NCI-H82 treated with DMSO at 0.1 percent for 48 hours (cell line): ENCODE measurements at regions not wholly inside any gene's neighbourhood (a gene's known extent, or its start where the extent isn't known, plus 50 kb on each side); places are given as distances from the start of the nearest gene placed in this dataset.
A peak's percentile ranks its signal among the peaks of the same experiment; 100 is the strongest.

Experiments
- DNase-seq: peaks from one replicate; lab custom pipeline; 2025; ENCODE audit not compliant: unreplicated experiment; lab: John Stamatoyannopoulos, UW

DNA sequence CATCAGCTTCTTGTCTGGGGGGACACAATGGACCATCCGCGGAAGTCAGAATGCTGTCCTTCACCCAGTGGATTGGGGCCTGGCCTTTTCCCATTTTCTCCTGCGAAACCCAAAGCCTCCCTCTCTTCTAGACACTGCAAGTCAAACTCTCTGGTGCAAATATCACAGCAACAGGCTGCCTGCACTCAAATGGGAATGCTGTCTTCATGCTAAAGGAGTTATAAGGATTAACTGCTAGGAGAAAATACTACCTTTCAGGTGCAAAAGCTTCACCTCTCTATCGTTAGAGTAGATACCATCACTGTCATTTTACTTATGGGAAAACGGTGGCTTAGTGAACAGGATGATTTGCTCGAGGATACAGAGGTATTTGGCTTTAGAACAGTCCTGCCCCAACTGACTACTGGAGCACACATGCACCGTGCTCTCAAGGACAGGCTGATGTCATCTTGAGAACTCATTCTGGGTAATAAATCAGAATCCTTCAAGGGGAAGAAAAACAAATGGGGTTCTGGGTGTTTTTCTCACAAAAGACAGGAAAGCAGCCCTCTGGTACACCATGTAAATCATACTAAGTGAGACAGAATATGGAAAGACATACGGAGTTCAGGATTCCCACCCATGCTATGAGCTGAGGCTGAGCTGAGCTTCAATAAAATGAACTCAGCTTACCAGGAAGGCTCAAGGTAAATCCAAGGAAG, 100.9 kb downstream of the SAMD9 start:
- DNase-seq, result no peak

DNA sequence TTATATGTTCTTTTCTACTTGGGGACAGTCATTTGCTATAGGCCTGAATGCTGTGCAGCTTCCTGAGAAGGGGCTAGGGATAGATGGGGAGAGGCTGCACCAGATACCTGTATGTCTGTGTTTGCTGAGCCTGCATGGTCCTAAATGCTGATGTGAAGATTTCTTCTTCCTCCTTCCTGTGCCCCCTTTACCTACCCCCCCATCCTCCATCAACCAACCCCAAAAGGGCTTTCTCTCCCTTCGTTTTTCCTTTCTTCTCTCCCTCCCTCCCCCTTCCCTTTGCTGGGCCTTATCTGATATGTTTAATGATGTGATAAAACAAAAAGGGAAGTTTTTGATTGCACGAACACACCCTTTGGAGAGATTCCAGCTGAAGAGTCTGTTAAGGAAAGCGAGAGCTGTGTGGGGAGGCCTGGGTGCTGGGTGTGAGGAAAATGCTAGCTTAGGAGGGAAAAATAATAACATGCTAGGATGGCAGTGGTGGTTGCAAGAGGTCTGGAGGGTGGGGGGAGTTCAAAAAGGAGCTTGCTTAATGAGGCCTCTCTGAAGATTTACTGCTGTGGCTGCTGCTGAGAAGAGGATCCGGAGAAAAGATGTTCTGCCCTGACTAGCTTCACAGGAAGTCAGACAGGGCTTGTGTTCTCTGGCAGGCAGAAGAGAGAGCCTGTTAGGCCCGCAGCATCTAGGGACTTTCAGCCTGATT, 101.8 kb downstream of the SAMD9 start:
- DNase-seq, result peak; percentile 17

- DNase-seq, result no peak
These were observed 102.5 kb downstream of the SAMD9 start for GRCh38 chr7:93015101-93015778.

GRCh38 chr7:93014410-93014809, 103.4 kb downstream of the SAMD9 start:
- DNase-seq, result peak; percentile 67

DNA sequence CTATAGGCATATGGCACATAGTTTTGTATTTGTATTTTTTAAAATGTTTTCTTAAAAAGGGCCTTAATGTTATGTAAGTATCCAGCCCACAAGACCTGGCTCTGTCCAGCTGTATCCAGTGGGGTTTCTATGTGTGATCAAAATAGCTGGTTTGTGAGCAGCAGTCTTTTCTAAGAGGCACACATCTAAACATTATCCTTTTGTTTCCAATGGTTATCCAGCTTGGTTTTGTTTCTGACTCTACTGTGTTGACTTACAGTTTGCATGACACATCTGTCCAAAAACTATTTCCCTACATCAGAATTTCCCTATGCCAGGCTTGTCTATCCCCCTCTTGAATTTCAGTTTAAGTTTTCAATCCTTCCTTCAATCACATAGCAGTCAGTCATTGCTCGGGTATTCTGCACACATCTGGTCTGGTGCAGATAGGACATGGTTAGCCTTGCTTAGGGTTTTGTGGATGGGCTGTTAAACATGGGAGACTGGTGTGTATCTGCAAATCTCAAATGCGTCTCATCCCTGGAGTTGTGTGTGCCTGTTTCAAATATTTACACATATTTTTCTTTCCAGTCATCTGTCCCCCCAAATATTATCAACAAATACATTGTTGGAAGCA, 104.2 kb downstream of the SAMD9 start:
- DNase-seq, result no peak

DNA sequence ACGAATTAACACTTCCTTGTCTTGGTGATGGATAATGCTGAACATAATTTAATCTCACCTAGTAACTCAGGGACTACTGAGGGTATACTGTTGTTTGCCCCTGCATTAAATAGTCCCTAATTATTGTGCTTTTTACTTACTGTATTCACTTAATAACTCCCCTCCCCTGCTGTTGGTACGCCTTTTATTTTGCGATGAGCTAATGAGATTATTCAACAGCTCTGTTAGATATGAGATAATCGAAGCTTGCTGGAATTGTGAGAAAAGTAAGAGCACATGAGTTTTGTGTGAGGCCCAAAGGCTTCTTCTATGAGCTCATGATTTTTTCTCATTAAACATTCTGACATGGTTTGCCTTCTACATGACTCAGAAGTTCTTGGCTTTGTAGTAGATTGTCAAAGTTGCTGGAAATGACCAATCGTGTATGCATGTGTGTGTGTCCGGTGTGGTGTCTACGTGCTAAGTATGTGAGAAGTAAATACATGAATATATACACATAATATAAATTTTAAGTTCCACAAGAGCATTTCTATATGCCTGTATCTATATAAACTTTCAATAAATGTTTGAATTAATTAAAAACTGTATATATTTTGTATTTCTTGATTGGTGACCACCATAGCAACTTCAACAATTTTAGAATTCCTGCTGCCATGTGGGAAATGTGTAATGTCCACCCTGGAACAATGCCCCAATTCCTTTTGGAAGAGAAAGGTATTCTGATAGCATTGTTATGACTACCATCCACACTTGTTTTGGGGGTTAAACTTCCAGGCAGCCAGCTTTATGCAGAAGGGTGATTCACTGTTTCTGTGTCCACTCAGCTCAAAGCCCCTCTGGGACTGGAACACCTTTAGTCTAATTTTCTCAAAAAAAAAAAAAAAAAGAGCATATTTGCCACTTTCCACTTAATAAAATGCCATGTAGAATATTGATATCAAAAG, 106.2 kb downstream of the SAMD9 start:
- DNase-seq, result peak; percentile 42

DNA sequence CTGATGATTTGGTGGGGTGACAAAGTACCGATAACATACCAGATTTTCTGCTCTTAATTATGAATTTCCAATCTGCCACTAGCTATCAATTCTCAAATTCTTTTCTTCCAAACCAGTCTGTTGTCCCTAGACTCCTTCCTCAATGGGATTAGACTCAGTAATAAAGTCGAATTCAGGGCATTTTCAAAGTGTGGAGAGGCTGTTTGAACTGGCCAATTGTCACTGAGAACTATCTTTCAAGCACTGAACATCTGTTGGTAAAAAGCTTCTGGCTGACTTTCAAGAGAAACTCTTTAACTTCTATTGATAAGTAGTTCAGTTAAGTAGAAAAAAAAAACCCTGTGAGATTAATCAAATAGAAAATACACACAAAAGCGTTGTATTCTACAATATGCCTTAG, 108.9 kb downstream of the SAMD9 start:
- DNase-seq, result peak; percentile 19

GRCh38 chr7:93006480-93007095, 111.2 kb downstream of the SAMD9 start:
- no peak for DNase-seq

DNA sequence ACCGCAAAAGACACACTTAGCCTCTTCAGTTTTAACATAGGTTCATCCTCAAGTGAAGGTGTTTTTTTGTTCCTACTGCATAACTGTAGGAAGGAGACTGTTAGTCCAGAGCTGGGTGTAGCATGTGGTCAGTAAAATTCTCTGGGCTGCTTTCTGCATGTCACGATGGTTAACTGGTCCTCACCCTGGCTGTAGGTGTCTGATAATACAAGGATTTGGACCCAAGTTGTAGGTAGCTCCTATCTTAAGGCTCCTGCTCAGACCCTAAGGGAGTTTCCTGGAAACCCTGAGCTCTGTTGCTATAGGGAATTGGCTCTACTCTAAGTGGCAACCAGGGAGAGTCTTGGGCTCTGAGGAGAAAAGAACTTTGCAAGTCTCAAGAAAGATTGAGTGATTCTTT, 112.9 kb downstream of the SAMD9 start:
- DNase-seq, result no peak

- DNase-seq, result no peak
These were observed 120.1 kb downstream of the SAMD9 start for GRCh38 chr7:92997719-92998118.

GRCh38 chr7:92997152-92997551, 120.6 kb downstream of the SAMD9 start:
- DNase-seq, result peak; percentile 53

- no peak for DNase-seq
These were observed 122.9 kb downstream of the SAMD9 start for GRCh38 chr7:92994901-92995300.

DNA sequence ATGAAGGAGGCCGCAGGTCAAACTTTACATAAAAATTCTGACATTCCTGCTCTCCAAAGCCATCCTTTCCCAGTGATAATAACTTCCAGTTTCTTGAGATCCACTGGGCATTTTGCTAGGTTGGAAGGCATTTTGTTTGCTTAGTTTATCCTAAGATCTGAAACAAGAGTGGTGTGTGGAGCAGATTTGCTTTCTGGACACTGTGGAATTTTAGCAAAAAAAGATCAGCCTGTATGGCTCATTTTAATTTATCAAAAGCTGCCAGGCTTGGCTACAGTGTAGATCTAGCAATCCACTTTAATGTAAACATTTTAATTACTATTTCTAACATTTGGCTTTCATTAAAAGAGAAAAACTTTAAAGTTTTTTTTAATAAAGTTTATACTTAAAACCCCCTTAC, 124.8 kb downstream of the SAMD9 start:
- DNase-seq, result no peak

DNA sequence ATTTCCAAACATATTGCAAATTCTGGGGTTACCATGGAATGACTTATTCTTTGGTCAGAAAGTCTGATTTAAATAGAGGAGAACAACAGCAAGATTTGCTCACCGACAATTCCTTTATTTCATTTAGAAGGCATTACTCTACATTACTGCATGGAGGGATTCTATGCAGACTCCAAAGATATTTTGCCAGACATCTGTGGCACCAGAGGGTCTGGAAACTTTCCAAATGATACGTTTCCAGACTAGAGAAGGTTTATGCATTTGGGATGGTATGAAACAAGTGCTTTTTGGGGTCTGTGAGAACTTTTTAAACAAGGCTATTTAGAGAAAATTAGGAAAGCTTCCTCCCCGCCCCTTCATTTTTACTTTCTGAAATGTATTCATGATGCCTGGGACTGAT, 125.3 kb downstream of the SAMD9 start:
- no peak for DNase-seq

DNA sequence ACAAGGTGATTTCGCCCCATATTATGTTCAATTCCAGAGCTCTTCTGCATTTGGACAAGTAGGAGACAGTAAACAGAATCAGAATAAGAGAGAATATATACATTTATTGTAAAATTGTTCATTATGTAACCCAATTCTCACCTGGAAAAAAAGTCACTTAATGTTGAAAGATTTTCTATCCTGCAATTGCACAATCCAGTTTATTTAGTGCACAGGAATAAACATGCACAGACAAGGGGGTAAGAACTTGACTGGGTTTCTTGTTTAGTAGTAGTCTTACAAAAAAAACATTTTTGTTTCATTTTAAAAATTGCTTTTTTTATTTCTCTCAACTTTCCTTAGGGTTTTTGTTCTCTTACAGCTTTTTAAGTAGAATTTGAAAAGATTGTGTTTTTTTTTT, 126.6 kb downstream of the SAMD9 start:
- DNase-seq, result no peak

- DNase-seq, result no peak
These were observed 128.7 kb downstream of the SAMD9 start for GRCh38 chr7:92988941-92989545.

DNA sequence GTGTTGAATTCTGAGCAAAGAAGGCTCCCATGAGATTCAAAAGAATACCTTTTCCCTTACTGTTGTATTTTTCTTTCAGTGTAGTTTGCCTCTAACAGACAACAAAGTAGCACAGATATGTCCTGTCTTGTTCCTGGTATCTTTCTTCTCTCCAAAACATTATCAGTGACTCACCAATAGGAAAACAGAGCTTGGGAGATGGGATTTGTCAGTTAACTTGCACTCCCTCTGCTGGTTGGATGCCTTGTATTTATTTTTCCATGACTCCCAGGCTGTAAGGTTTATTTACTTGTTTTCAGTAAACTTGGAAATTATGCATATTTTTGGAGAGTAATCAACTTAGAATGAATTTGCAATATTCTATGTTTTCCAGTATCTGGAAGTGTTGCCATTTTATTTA, 129.7 kb downstream of the SAMD9 start:
- DNase-seq, result no peak

DNA sequence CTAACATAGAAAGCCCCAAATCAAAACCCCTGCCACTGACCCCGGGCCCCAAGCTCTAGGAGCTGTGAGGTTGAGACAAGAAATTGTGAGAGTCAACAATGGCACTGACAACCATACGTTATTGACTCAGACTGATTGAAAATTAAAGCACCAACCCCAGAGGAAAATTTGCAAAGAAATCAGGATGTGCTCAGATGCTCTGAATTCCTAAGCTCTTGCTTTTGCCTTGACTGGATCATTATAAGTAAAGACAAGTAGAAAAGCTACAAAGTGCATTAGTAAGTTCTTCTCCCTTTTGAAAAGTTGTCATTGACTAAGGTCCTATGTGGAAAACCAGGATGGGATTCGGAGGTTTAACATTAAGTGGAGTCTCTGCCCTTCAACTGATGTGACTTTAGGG, 130.2 kb downstream of the SAMD9 start:
- no peak for DNase-seq

DNA sequence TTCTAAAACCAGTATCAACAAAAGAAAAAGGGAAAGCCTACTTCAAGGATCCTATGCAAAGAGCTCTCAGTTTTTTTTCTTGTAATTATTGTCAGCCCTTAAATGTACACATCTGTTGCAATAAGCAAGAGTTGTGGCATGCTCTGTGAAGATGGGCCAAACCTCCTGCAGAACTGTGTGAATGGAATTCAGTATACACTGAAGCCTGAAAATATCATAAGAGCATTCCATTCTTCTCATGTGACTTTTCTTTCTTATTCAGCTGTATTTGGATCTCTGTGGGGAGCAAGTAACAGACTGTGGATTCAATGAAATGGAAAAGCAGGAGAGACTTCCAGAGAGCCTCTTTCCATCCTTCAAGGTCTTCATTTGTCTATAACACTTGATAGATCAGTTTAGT, 130.7 kb downstream of the SAMD9 start:
- no peak for DNase-seq

- DNase-seq, result no peak
These were observed 134.9 kb downstream of the SAMD9 start for GRCh38 chr7:92982928-92983327.
